T-helper 1 cell treated with Interleukin-12 subunit alpha and Interleukin-12 subunit beta and Interleukin-4 antibody, amounts not matched to agents 30 ng/mL and 1 ng/mL, for 36 hours (primary cell): ENCODE measurements at regions not wholly inside any gene's neighbourhood (a gene's known extent, or its start where the extent isn't known, plus 50 kb on each side); places are given as distances from the start of the nearest gene placed in this dataset.

Experiments
- intact Hi-C: fragments of 100-400 bp; cut with micrococcal nuclease; formaldehyde crosslinking; loops from one replicate; pipeline ENCODE4 v1.15.1; 2024

DNA sequence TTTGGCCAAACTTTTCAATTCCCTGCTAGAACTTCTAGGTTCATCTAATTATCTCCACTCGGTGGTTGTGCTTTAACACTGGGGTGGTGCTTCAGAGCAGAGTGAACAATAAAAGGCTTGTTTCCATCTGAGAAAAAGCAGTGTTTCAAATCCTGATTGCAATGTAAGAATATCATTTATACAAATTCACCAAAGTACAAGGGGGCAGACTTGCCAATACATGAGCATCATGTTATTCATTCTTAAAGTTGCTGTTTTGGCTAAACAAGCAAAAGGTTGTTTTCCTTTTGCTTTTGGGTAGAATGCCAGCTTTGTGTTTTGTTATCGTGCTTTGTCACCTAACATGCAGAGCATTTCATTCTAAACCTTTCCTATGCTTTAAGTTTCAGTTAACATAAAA is 78.5 kb upstream of the UBAC2 start:
- intact Hi-C loops = no loop called here

GRCh38 chr13:99123101-99124045 is 77.3 kb upstream of the UBAC2 start:
- intact Hi-C loops = loop anchor here (2.0 kb wide), 2 partner anchors 35 to 77 kb away; no protein-coding TSS in a partner anchor

- intact Hi-C loops = loop anchor here (2.0 kb wide), 2 partner anchors 35 to 77 kb away; no protein-coding TSS in a partner anchor
Observed at GRCh38 chr13:99124046-99124400, 76.6 kb upstream of the UBAC2 start.

DNA sequence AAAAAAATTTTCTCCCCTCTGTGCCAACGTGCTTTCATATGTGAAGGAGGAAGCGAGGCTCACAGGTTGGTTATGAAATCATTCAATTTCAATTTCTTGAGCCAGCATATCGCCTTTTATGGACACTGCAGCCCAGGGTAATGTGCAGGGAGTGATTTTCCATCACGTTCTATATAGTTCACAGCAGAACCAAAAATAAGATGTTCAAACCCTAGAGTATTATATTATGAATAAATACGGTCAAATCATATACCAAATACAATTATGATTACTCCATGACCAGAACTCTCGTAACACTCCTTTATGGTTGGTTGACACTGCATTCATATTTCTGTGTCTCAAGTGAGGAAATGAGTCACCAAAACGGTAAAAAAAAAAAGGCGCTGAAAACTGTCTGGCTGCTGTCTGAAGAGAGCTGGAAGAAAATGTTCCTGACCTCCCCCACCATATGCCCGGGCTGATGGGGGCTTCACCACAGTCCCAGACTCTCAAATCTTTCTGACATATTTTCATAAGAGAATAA is 75.8 kb upstream of the UBAC2 start:
- intact Hi-C loops = loop anchor here (2.0 kb wide), 2 partner anchors 36 to 78 kb away; no protein-coding TSS in a partner anchor

DNA sequence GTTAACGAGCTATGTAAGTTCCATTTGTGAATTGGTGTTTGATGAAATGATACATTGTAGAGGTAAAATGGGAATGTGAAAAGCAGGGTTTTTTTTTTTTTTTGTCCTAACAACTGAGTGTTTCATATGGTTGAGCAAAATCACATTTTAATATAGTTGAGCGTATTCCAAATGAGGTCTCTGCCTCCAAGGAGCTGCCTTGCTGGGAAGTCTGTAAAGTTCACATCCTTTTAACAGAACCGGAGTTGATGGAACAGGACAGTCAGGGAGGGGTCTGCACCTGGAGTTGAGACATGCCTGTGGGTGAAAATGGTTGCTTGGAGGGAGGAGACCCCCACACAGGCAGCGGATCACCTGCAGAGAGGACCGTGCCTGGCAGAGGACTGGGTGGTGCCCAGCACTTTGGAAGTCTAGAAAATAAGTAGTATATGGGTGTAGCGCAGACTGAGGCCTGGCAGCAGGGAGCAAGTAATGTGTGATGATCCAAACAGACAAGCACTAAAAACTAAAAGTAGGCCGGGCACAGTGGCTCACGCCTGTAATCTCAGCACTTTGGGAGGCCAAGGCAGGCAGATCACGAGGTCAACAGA is 75.2 kb upstream of the UBAC2 start:
- intact Hi-C loops = loop anchor here (2.0 kb wide), 2 partner anchors 37 to 79 kb away; no protein-coding TSS in a partner anchor

DNA sequence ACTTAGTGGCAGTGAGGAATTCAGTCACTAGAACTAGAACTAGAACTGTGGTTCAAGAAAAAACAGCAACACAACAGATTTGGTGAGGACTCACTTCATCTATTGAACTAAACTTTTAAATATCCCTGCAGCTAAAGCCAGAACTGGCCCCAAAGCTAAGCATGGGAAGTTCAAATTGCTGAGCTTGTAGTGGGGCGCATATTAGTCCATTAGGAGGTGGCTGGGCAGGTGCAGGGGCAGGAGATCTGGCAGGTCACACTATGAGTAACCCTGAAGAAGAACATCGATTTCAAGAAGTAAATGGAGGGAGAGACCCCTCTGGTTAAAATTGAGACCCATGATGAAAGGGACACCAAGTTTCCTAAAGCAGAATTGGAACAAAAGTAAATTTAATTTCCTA is 73.8 kb upstream of the UBAC2 start:
- intact Hi-C loops = no loop called here

GRCh38 chr13:99129050-99129449 is 71.6 kb upstream of the UBAC2 start:
- intact Hi-C loops = no loop called here

DNA sequence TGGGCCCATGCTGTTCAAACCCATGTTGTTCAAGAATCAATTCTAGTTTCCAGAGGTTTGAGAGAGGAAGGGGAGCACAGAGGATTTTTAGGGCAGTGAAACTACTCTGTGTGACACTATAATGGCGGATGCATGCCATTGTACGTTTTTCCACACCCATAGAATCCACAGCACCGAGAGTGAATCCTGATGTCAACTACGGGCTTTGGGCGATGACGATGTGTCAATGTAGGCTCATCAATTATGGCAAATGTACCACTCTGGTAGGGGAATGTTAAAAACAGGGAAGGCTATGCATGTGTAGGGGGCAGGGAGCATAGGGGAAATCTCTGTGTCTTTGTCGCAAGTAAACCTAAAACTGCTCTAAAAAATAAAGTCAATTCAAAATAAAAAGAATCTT is 70.7 kb upstream of the UBAC2 start:
- intact Hi-C loops = no loop called here

DNA sequence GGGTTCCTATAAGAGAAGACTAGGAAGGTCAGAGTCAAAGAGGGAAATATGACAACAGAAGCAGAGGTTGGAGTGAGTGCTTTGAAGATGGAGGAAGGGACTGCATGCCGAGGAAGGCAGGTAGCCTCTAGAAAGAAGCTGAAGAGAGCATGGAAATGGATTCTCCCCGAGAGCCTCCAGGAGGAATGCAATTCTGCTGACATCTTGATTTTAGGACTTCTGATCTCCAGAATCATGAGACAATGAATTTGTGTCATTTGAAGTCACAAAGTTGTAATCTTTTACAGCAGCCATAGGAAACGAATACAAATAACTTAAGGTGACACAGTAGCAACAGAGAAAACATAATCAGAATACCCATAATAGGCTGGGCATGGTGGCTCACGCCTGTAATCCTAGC is 69.2 kb upstream of the UBAC2 start:
- intact Hi-C loops = no loop called here

- intact Hi-C loops = no loop called here
Observed at GRCh38 chr13:99132295-99132835, 68.3 kb upstream of the UBAC2 start.

DNA sequence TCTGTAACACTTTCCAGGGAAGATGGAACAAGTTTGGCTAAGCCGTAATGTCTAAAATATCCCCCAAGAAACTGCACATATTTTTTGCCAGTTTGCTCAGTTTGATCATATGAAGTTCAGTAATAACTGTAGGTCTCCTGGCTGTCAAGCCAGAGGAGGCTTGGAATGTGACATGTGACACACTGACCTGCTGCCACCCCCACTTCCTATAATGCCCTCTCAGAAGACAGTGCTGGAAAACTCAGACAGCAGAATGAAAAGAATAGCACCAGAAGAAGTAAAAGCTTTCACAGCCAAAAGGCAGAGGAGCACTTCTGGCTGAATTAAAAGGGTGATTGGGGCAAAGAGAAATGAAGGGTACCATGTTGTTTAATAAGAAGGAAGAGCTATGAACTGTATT is 67.4 kb upstream of the UBAC2 start:
- intact Hi-C loops = no loop called here

- intact Hi-C loops = no loop called here
Observed at GRCh38 chr13:99133848-99134247, 66.8 kb upstream of the UBAC2 start.

DNA sequence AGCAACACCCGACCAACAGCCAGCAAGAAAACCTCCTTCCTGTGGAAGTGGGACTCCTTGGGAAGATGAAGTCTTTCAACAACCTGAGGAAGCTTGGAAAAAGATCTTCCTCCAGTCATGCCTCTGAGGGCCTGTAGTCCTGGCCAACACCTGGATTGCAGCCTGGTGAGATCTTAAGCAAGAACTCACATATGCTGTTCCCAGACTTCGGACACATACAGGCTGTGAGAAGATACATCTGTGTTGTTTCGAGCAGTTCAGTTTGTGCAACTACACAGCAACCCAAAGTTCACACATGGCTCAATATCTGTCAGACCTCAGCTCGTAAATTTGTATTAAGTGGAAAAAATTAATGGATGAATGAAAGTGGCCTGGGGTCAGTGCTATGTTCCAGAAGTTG is 65.1 kb upstream of the UBAC2 start:
- intact Hi-C loops = no loop called here

DNA sequence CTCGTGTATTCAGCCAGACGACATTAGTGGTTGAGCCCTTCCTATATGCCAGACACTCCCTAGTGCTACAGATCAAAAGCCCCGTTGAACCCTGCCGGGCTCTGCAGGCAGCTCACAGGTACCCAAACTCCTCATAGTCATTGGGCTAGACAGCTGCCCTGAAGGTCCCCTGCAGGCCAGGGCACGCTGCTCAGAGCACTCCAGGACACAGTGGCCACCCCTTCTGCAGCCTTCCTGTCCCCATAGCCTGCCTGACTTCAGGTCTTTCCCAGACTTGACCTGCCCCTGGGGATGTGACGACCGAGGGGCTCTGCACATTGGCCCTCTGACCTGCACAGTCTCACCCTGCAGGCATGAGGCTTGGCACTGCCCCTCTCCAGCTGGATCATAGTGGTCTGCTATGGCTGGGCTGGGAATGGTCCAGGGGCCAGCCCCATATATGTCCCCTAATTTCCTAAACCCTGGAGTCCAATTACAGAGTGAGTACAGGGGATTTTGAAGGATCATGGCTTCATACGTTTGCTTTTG is 64.2 kb upstream of the UBAC2 start:
- intact Hi-C loops = no loop called here

- intact Hi-C loops = no loop called here
Observed at GRCh38 chr13:99140831-99141230, 59.8 kb upstream of the UBAC2 start.

GRCh38 chr13:99143904-99144303 is 56.8 kb upstream of the UBAC2 start:
- intact Hi-C loops = no loop called here

GRCh38 chr13:99144306-99144705 is 56.3 kb upstream of the UBAC2 start:
- intact Hi-C loops = no loop called here

- intact Hi-C loops = no loop called here
Observed at GRCh38 chr13:99145461-99145860, 55.2 kb upstream of the UBAC2 start.

GRCh38 chr13:99150575-99151361 is 49.9 kb upstream of the UBAC2 start:
- intact Hi-C loops = no loop called here
